ENCODE measurements at regions not wholly inside any gene's neighbourhood (a gene's known extent, or its start where the extent isn't known, plus 50 kb on each side); places are given as distances from the start of the nearest gene placed in this dataset.

GRCh38 chr9:26266146-26266793 is 588.0 kb upstream of the TUSC1 start:
- TF ChIP-seq CTCF (conservative IDR thresholded peaks at IDR 0.05; ENCODE audit: low read length) (no peak), EZH2phosphoT487 (IDR thresholded peaks at IDR 0.05; ENCODE audit: borderline replicate concordance, low read depth, low read length) (no peak)

All from OCI-LY7 (cell line).